ENCODE measurements at regions not wholly inside any gene's neighbourhood (a gene's known extent, or its start where the extent isn't known, plus 50 kb on each side); places are given as distances from the start of the nearest gene placed in this dataset.
A peak's percentile ranks its signal among the peaks of the same experiment; 100 is the strongest.
"Not testable (repeated sequence)": the region's sequence is repeated elsewhere in the genome, so short reads cannot be mapped to it uniquely, and the experiment has no call there.

- DNase-seq (ENCODE audit: low spot score) = not testable (repeated sequence)
These were observed 1711.3 kb downstream of the KHDRBS2 start for GRCh38 chr6:60574723-60575122.

DNA sequence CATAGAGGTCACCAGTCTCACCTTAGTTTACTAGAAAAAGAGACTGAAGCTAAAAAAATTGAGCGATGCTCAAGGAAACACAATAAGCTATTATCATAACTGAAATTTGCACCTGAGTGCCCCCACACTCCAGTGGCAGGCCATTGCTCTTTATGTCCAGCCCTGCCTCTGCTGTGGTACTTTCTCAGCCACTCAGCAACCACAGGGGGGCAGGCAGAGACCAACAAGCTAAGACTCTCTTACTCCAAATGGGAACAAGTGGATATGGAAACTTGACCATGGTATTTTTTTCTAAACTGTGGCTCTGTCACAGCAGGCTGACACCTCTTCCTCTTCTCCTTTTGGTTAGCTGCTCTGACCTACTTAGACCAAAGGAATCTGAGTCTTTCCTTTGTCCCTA, 1713.4 kb downstream of the KHDRBS2 start:
- peak; percentile 1 for DNase-seq (ENCODE audit: low spot score)

GRCh38 chr6:60571293-60572016, 1714.6 kb downstream of the KHDRBS2 start:
- not testable (repeated sequence) for DNase-seq (ENCODE audit: low spot score)

DNA sequence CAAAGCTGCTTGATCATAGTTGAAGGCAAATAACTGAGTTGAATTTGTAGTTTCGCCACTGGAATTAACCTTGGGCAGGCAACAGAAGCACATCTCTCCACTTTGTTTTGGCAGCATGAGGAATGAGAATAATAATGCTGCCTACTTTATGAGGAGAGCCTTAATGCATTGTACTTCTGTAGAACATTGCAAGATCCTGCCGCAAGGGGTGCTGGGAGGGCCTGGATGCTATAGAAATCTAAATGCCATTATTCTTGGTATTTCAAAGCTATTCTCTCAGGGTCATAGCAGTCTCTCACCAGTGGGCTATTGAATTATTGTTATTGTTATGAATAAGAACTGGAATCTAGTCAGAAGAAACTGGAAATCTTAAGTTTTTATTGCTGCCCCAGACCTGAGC, 1715.4 kb downstream of the KHDRBS2 start:
- DNase-seq (ENCODE audit: low spot score) = not testable (repeated sequence)

DNA sequence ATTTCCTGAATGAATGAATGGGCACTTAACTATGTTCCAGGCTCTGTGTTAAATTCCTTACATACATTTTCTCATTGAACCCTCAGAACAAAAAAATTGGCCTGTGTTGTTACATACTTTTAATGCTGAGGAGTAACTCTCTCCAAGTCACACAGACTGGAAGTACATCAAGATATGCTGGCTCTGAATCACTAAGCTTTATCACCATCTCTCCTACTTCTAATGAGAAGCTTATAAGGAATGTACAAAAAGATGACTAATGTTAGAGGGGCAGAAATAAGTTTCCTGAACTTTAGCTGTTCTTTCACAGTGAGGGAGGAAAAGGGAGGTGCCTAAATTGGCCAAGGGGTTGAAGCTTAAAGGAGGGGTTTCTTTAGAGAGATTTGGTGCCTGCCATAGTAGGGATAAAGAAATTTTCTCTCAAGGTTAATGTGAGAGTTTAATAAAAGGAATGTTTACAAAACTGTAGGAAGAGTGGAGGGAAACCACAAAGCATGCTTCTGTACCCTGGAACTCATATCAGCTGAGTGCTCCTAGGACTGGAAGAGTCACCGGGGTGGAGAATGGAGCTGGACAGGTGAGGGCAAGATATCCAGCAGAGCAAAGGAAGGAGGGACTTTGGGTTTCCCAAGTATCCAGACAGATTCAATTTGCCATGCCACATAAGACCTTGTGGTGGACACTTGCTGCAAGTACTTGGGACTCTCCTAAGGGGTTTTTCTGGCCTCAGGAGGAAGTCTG, 1718.4 kb downstream of the KHDRBS2 start:
- not testable (repeated sequence) for DNase-seq (ENCODE audit: low spot score)

DNA sequence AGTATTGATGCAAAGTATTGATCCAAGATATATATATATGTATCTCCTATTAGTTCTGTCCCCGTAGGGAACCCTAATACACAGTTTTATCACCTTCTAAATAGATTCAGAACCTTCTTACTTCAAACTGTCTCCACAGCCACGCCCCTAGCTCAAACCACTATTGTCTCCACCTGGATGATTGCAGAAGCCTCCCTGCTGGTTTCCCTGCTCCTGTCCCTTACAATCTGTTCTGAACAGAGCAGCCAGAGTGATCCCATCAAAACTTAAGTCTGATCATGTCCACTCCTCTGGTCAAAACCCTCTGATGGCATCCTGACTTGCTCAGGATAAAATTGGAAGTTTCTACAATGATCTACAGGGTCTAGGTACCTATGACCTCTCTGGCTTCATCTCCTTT, 1719.6 kb downstream of the KHDRBS2 start:
- DNase-seq (ENCODE audit: low spot score) = not testable (repeated sequence)

GRCh38 chr6:60559702-60560101, 1726.3 kb downstream of the KHDRBS2 start:
- DNase-seq (ENCODE audit: low spot score) = not testable (repeated sequence)

DNA sequence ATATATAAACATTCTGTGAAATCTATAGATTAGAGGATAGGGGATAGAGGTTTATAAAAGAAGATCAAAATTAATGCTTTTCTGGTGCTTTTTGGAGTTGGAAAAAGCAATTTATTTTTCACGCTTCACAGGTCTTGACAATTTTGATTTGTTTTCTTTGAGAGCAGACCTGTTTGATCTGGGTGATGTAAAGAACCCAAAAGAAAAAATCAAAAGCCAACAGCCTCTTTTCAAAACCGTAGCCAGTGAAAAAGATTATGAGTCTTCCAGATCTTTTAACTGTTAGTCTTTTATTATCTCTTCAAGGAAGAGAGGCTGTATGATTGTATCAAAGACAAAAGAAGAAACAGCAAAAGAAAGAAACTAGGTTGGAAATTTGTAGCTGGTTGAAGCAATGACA, 1738.7 kb downstream of the KHDRBS2 start:
- DNase-seq (ENCODE audit: low spot score) = not testable (repeated sequence)

DNA sequence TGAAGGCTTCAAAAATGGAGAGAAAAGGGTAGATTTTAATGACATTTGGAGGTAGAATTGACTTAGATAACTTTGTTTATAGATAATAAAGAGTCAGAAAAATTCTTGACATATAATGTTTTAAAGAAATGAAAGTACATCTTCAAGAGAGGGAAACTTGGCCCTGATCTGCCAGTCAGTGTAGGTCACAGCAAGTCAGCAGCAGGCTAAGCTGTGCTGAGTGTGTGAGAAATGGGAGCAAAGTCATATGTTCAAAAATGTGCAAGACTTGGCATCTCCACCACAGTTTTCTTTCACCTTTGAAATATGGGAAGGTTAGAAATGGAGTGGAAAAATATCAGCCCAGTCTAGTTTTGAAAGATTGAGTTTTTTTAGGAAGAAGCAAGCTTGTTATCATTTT, 1761.3 kb downstream of the KHDRBS2 start:
- DNase-seq (ENCODE audit: low spot score) = not testable (repeated sequence)

DNA sequence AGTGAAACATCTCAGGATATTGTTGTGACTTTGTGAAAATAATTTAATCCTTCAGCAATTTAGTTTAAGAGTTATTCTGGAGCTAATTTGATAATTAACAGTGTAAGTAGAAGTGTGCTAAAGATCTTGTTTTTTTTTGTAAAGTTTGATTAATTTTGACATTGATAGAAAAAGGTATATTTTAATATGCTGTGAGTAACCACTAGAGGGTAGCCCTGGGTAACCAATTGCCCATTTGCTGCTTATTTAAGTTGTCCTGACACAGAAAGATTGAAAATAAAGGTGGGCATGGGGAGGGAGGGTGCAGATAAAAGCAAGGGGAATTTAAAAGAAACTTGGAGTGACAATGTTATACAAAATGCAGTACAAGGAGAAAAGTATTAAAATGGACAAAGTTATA, 1808.3 kb downstream of the KHDRBS2 start:
- not testable (repeated sequence) for DNase-seq (ENCODE audit: low spot score)

DNA sequence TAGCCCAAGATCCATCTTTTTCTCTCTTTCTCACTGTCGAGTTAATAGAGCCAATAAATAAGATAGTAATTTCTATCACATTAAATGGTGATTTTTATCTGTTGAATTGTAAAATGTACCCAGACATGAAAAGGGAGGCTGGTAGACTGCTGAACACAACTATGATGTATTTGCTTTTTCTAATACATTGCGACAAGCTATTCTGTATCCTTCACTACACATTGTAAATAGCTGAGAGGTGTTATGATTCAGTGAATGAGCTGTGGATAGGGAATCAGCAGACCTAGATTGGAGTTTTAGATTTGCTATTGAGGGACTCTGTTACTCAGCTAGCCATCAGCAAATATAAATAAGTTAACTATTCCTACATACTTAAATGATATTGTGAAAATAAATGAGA, 1812.2 kb downstream of the KHDRBS2 start:
- DNase-seq (ENCODE audit: low spot score) = not testable (repeated sequence)

DNA sequence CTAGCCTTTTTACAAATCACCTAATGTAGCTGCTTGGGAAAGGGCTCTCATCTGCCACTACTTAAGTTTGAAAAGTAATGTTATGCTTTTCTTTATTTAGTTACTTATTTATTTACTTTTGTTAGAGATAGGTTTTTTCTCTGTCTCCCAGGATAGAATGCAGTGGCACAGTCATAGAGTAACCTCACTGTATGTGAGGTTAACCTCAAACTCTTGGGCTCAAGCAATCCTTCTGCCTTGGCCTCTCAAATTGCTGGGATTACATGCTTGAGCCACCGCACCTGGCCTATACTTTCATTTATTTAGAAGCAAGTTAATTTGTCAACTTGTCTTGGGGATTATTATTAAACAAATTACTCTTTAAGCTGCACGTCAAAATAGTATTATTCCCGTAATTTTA, 1814.6 kb downstream of the KHDRBS2 start:
- DNase-seq (ENCODE audit: low spot score) = not testable (repeated sequence)

DNA sequence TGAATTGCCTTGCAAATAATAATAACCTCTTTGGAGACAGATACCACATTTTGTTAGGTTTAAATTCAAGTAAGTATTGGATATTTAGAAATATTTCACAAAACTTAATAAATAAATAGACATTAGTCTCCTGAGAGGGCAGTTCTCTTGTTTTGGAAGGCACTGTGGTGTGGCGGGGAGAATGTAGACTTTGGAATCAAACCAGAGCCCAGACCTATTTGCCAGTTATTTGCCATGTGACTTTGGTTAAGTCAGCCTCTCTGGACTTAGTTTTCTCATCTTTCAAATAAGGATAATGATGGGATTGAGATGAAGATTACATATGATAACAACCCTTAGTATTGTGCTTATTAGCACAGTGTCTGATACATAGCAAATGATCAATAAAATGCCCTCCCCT, 1835.6 kb downstream of the KHDRBS2 start:
- DNase-seq (ENCODE audit: low spot score) = not testable (repeated sequence)

GRCh38 chr6:60444532-60444931, 1841.5 kb downstream of the KHDRBS2 start:
- not testable (repeated sequence) for DNase-seq (ENCODE audit: low spot score)

DNA sequence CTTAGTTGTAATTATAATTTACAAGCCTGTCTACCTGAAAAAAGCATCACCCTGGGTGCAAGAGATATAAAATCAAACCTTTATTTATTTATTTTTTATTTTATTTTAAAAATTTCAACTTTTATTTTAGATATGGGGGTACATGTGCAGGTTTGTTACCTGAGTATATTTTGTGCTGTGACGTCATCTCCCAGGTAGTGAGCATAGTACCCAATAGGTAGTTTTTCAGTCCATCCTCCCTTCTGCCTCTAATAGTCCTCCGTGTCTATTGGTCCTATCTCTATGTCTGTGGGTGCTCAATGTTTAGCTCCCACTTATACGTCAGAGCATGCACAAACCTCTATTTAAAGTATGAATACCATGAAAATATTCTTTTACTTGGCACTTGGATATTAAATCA, 1846.3 kb downstream of the KHDRBS2 start:
- not testable (repeated sequence) for DNase-seq (ENCODE audit: low spot score)

DNA sequence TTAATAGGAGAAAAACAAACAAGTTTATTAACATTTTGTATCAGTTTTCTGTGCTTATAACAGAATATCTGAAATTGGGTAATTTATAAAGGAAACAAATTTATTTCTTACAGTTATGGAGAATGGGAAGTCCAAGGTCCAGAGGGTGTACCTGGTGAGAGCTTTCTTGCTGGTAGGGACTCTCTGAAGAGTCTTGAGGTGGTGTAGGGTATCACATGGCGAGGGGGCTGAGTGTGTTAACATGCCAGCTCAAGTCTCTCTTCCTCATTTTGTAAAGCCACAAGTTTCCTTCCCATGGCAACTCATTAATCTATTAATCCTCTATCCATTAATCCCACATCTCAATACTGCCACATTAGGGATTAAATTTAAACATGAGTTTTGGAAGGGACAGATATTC, 1863.3 kb downstream of the KHDRBS2 start:
- DNase-seq (ENCODE audit: low spot score) = not testable (repeated sequence)

DNA sequence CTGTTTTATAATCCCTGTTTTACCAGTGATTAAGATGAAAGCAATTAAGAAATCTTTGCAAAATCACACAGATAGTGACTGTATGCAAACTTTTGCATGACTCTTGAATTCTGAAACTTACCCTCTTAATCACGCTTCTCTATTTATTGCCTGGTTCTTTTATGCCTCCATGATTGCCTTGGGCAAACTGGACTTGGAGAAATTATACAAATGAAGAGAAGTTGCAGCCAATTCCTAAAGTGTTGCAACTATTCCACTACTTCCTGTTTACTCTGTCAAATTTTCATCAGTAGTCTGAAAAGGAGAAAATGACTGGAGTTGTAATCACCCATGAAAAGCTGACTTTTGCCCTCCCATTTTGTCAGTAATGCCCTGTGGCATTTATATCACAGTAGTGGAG, 1869.9 kb downstream of the KHDRBS2 start:
- DNase-seq (ENCODE audit: low spot score) = not testable (repeated sequence)

DNA sequence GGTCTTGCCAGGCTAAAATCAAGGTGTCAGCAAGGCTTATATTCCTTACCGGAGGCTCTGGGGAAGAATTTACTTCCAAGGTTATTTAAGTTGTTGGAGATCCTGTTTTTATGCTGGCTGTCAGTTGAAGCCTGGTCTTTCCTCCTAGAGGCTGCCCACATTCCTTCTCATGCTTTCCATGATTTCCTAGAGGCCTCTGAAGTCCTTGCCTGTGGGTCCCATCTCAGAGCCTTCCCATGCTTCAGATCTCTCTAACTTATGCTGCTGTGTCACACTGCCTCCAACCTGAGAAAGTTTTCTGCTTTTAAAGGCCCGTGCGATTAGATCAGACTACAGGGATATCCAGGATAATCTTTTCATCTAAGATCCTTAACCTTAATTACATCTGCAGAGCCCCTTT, 1877.3 kb downstream of the KHDRBS2 start:
- not testable (repeated sequence) for DNase-seq (ENCODE audit: low spot score)

DNA sequence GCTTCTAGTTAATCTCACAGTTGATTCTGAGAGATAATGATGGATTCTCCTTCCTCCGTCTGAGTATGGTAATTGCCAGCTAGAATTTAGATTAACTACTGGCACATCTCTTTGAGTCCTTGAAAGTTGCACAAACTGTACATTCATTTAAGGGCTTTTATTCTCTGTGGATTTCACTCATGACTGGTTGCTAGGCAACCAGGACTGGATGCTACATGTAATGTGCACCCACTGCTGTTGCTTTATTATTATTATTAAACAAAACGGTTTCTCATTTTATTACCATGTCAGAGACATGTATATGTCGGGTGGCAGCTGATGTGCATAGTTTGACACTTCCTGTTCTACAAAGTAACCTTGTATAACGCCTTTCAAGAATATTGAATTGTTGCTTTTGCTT, 1882.8 kb downstream of the KHDRBS2 start:
- DNase-seq (ENCODE audit: low spot score) = not testable (repeated sequence)

DNA sequence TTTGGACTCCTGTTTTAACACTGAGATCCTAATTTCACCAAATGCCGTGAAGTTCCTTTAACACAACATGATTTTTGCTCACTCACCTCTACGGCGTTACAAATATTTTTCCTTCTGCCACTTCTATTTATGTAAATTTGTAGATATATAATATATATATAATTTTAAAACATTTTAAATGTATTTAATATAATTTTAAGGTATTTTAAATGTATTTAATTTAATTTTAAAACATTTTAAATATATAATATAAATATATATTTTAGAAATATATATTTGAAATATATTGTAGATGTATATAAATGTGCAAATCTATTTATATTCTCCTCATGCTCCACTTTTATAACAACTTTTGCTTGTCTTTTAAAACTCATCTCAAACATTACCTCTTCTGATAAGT, 1883.5 kb downstream of the KHDRBS2 start:
- not testable (repeated sequence) for DNase-seq (ENCODE audit: low spot score)

- not testable (repeated sequence) for DNase-seq (ENCODE audit: low spot score)
These were observed 1890.8 kb downstream of the KHDRBS2 start for GRCh38 chr6:60395261-60395660.

- DNase-seq (ENCODE audit: low spot score) = not testable (repeated sequence)
These were observed 1893.1 kb downstream of the KHDRBS2 start for GRCh38 chr6:60392969-60393368.

DNA sequence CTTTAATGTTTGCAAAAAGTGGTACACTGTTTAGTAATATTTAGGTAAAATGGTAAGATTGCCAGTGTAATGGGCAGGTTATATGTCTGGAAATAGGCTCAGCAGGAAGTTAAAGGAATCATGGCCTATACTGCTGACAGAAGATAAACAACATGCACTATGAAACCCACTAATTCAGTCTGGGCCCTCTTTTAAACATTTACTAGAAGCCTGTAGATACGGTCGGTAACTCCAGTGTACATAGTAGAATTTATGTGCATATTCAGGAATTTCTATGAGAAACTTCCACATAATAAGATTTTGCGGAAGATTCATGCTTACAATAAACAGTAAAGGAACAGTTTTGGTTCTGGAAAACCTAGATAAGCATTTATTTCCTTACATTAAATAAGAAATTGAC, 1896.9 kb downstream of the KHDRBS2 start:
- DNase-seq (ENCODE audit: low spot score) = not testable (repeated sequence)
